ENCODE measurements at regions not wholly inside any gene's neighbourhood (a gene's known extent, or its start where the extent isn't known, plus 50 kb on each side); places are given as distances from the start of the nearest gene placed in this dataset.
"Not testable (repeated sequence)": the region's sequence is repeated elsewhere in the genome, so short reads cannot be mapped to it uniquely, and the experiment has no call there.

DNA sequence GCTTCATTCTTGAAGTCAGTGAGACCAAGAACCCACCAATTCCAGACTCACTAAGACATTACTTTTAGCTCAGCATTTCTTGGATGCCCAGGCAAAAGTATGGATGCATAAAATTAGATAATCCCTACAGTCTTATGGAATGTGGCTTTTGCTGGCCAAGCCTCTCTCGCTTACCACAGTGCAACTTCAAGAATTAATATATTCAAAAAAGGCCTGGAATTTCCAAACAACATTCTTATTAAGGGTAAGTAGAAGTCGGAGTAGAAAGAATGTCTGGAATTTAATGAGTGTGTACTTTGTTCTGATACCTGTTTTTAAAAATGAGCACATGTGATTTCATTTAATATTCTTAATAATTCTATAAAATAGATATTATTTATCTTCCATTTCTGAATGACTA, 302.4 kb upstream of the TMTC4 start:
- Histone ChIP-seq H3K9ac (ENCODE audit: extremely low read depth, low read length, poor library complexity, severe bottlenecking) (no peak overlapping the region), H3K27ac (ENCODE audit: low read depth, low read length) (no peak overlapping the region), H3K36me3 (ENCODE audit: control insufficient read depth, insufficient read depth, low read length) (no peaks in the 10 kb centered on the region), H3K27me3 (ENCODE audit: control insufficient read depth, insufficient read depth, low read length, poor library complexity, severe bottlenecking) (no peaks in the 10 kb centered on the region), H3K4me3 (ENCODE audit: low read length) (no peak overlapping the region), H3K9me3 (ENCODE audit: control insufficient read depth, low read length) (peaks cover 42% of the 10 kb centered on the region), H3K4me1 (ENCODE audit: control insufficient read depth, insufficient read depth, low read length) (no peaks in the 10 kb centered on the region)
- H3K27ac Mint-ChIP-seq: no peak overlapping the region
- H3K27me3 Mint-ChIP-seq (ENCODE audit: insufficient read depth): no peaks in the 10 kb centered on the region
- peaks cover 3% of the 10 kb centered on the region for H3K4me1 Mint-ChIP-seq
- H3K4me3 Mint-ChIP-seq: no peak overlapping the region
- no peaks in the 10 kb centered on the region for H3K36me3 Mint-ChIP-seq (ENCODE audit: low read depth)
- peaks cover 19% of the 10 kb centered on the region for H3K9me3 Mint-ChIP-seq
- TF ChIP-seq, protein P1, sequence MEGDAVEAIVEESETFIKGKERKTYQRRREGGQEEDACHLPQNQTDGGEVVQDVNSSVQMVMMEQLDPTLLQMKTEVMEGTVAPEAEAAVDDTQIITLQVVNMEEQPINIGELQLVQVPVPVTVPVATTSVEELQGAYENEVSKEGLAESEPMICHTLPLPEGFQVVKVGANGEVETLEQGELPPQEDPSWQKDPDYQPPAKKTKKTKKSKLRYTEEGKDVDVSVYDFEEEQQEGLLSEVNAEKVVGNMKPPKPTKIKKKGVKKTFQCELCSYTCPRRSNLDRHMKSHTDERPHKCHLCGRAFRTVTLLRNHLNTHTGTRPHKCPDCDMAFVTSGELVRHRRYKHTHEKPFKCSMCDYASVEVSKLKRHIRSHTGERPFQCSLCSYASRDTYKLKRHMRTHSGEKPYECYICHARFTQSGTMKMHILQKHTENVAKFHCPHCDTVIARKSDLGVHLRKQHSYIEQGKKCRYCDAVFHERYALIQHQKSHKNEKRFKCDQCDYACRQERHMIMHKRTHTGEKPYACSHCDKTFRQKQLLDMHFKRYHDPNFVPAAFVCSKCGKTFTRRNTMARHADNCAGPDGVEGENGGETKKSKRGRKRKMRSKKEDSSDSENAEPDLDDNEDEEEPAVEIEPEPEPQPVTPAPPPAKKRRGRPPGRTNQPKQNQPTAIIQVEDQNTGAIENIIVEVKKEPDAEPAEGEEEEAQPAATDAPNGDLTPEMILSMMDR (conservative IDR thresholded peaks at IDR 0.05): no peak
- 100% methylated on average over 1 of the region's 2 CpGs; no CpG with 5 or more reads in 1 of the 2 experiments for WGBS, 2 experiments (ENCODE audit: insufficient coverage in 1 of 2, insufficient read length in 1 of 2)
- no peak for DNase-seq

DNA sequence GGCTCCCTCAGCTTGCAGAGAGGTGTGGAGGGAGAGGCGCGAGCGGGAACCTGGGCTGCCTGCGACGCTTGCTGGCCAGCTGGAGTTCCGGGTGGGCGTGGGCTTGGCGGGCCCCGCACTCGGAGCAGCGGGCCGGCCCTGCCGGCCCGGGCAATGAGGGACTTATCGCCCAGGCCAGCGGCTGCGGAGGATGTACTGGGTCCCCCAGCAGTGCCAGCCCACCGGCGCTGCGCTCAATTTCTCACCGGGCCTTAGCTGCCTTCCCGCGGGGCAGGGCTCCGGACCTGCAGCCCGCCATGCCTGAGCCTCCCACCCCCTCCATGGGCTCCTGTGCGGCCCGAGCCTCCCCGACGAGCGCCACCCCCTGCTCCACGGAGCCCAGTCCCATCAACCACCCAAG, 301.1 kb upstream of the TMTC4 start:
- not testable (repeated sequence) for H3K9ac ChIP-seq (ENCODE audit: extremely low read depth, low read length, poor library complexity, severe bottlenecking); H3K4me1 Mint-ChIP-seq; H3K27me3 ChIP-seq (ENCODE audit: control insufficient read depth, insufficient read depth, low read length, poor library complexity, severe bottlenecking); H3K4me3 ChIP-seq (ENCODE audit: low read length); H3K36me3 Mint-ChIP-seq (ENCODE audit: low read depth); H3K4me1 ChIP-seq (ENCODE audit: control insufficient read depth, insufficient read depth, low read length); H3K27me3 Mint-ChIP-seq (ENCODE audit: insufficient read depth); H3K4me3 Mint-ChIP-seq; H3K27ac Mint-ChIP-seq; DNase-seq; H3K36me3 ChIP-seq (ENCODE audit: control insufficient read depth, insufficient read depth, low read length); H3K27ac ChIP-seq (ENCODE audit: low read depth, low read length)
- peaks cover 36% of the 10 kb centered on the region for H3K9me3 ChIP-seq (ENCODE audit: control insufficient read depth, low read length)
- 93% methylated on average over 21 of the region's 31 CpGs; no CpG with 5 or more reads in 1 of the 2 experiments for WGBS, 2 experiments (ENCODE audit: insufficient coverage in 1 of 2, insufficient read length in 1 of 2)
- peaks cover 25% of the 10 kb centered on the region for H3K9me3 Mint-ChIP-seq

DNA sequence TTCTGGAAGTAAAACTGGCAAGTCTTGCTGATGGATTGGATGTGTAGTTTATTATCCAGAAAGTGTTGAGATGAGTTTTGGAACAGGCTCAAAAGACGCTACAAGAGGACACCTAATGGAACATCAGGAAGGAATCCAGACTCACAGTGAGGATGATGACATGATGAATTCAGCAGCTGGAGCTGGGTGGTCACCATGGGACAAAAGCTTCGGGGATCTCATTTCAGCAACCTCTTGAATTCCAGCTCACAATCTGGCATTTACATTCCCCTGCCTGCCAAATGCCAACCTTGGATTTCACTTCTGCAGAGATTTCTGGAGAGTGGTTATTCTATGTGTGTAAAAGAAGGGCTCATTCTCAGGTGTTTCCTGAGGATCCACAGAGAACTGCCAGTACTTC, 288.0 kb upstream of the TMTC4 start:
- Histone ChIP-seq H3K9ac (ENCODE audit: extremely low read depth, low read length, poor library complexity, severe bottlenecking) (no peak overlapping the region), H3K27ac (ENCODE audit: low read depth, low read length) (no peak overlapping the region), H3K36me3 (ENCODE audit: control insufficient read depth, insufficient read depth, low read length) (no peaks in the 10 kb centered on the region), H3K27me3 (ENCODE audit: control insufficient read depth, insufficient read depth, low read length, poor library complexity, severe bottlenecking) (no peaks in the 10 kb centered on the region), H3K4me3 (ENCODE audit: low read length) (no peak overlapping the region), H3K4me1 (ENCODE audit: control insufficient read depth, insufficient read depth, low read length) (no peaks in the 10 kb centered on the region), H3K9me3 (ENCODE audit: control insufficient read depth, low read length) (no peaks in the 10 kb centered on the region)
- H3K9me3 Mint-ChIP-seq: peaks cover 7% of the 10 kb centered on the region
- DNase-seq: no peak
- WGBS, 2 experiments (ENCODE audit: insufficient coverage in 1 of 2, insufficient read length in 1 of 2): 85 to 89% methylated on average over 1 to 2 of the region's 2 CpGs
- TF ChIP-seq, protein P1 (conservative IDR thresholded peaks at IDR 0.05): no peak
- no peaks in the 10 kb centered on the region for H3K4me1 Mint-ChIP-seq
- no peak overlapping the region for H3K27ac Mint-ChIP-seq
- no peak overlapping the region for H3K4me3 Mint-ChIP-seq
- no peaks in the 10 kb centered on the region for H3K36me3 Mint-ChIP-seq (ENCODE audit: low read depth)
- peaks cover 2% of the 10 kb centered on the region for H3K27me3 Mint-ChIP-seq (ENCODE audit: insufficient read depth)

DNA sequence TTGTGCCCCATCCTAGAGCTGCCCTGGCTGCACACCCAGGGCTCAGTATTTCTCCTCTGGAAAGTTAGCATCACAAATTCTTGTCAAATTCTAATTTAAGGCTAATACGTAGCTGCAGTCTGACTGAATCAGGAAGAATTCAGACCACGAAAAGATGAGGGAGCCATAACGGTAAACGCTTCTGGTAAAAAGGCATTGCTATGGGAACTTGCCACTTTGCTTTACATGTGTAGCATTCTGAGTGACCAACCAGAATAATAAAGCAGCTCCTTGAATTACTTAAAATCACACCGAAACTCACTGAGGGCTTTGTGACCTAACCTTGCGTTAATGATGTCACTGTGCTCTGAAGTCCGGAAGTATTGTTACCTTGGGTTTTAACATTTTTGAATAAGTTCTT, 286.6 kb upstream of the TMTC4 start:
- Mint-ChIP-seq H3K27me3 (ENCODE audit: insufficient read depth) (peaks cover 2% of the 10 kb centered on the region), H3K27ac (no peak overlapping the region), H3K36me3 (ENCODE audit: low read depth) (no peaks in the 10 kb centered on the region), H3K9me3 (no peaks in the 10 kb centered on the region), H3K4me1 (no peaks in the 10 kb centered on the region), H3K4me3 (no peak overlapping the region)
- no peak overlapping the region for H3K27ac ChIP-seq (ENCODE audit: low read depth, low read length)
- no peak overlapping the region for H3K4me3 ChIP-seq (ENCODE audit: low read length)
- H3K9ac ChIP-seq (ENCODE audit: extremely low read depth, low read length, poor library complexity, severe bottlenecking): no peak overlapping the region
- WGBS, 2 experiments (ENCODE audit: insufficient coverage in 1 of 2, insufficient read length in 1 of 2): 95 to 96% methylated on average over 4 to 7 of the region's 7 CpGs
- TF ChIP-seq, protein P1 (conservative IDR thresholded peaks at IDR 0.05): no peak
- no peaks in the 10 kb centered on the region for H3K27me3 ChIP-seq (ENCODE audit: control insufficient read depth, insufficient read depth, low read length, poor library complexity, severe bottlenecking)
- H3K36me3 ChIP-seq (ENCODE audit: control insufficient read depth, insufficient read depth, low read length): no peaks in the 10 kb centered on the region
- no peaks in the 10 kb centered on the region for H3K9me3 ChIP-seq (ENCODE audit: control insufficient read depth, low read length)
- no peak for DNase-seq
- no peaks in the 10 kb centered on the region for H3K4me1 ChIP-seq (ENCODE audit: control insufficient read depth, insufficient read depth, low read length)
